DOHH2 (cell line): ENCODE measurements at regions not wholly inside any gene's neighbourhood (a gene's known extent, or its start where the extent isn't known, plus 50 kb on each side); places are given as distances from the start of the nearest gene placed in this dataset.

Source experiments
- H3F3A ChIP-seq: fragments of 200-600 bp; sonication (generic), shearing (Covaris generic); 2 replicates; pipeline ENCODE4 v1.6.0; 2016; ENCODE audit warnings: antibody characterized with exemption, mild to moderate bottlenecking; ENCODE audit not compliant: control insufficient read depth, insufficient read depth
- H3K27ac ChIP-seq: fragments of 200-600 bp; sonication (generic); 2 replicates; pipeline ENCODE4 v1.5.1; 2014; ENCODE audit warnings: low read depth, mild to moderate bottlenecking, low read length, moderate library complexity
- H3K27me3 ChIP-seq: fragments of 200-600 bp; sonication (generic); 2 replicates; pipeline ENCODE4 v1.6.1; 2014; ENCODE audit warnings: mild to moderate bottlenecking, low read length, mixed read lengths; ENCODE audit not compliant: control insufficient read depth
- H3K36me3 ChIP-seq: fragments of 200-600 bp; sonication (generic); 2 replicates; pipeline ENCODE4 v1.6.1; 2014; ENCODE audit warnings: mild to moderate bottlenecking, low read length, moderate library complexity, mixed read lengths; ENCODE audit not compliant: control insufficient read depth
- H3K4me1 ChIP-seq: fragments of 200-600 bp; sonication (generic); 2 replicates; pipeline ENCODE4 v1.6.1; 2014; ENCODE audit warnings: mild to moderate bottlenecking, low read length, mixed read lengths; ENCODE audit not compliant: control insufficient read depth
- H3K4me2 ChIP-seq: fragments of 200-600 bp; sonication (generic); 2 replicates; pipeline ENCODE4 v1.6.0; 2014; ENCODE audit warnings: mild to moderate bottlenecking, low read length, moderate library complexity
- H3K4me3 ChIP-seq: fragments of 200-600 bp; sonication (generic); 2 replicates; pipeline ENCODE4 v1.5.1; 2014; ENCODE audit warnings: mild to moderate bottlenecking, low read length, mixed read lengths
- H3K79me2 ChIP-seq: fragments of 200-600 bp; sonication (generic); 2 replicates; pipeline ENCODE4 v1.6.1; 2014; ENCODE audit warnings: mild to moderate bottlenecking, low read length, mixed read lengths; ENCODE audit not compliant: control insufficient read depth
- H3K9me2 ChIP-seq: fragments of 200-600 bp; sonication (generic); replicated peaks from 2 replicates; pipeline ENCODE4 v1.6.1; 2014; ENCODE audit warnings: mild to moderate bottlenecking, low read length, mixed read lengths; ENCODE audit not compliant: control insufficient read depth
- H3K9me3 ChIP-seq: fragments of 200-600 bp; sonication (generic); 2 replicates; pipeline ENCODE4 v1.6.1; 2014; ENCODE audit warnings: antibody characterized with exemption, low read length, mixed read lengths; ENCODE audit not compliant: control insufficient read depth, insufficient read depth
- H4K20me1 ChIP-seq: fragments of 200-600 bp; sonication (generic); 2 replicates; pipeline ENCODE4 v1.6.0; 2014; ENCODE audit warnings: low read depth, mild to moderate bottlenecking, antibody characterized with exemption, low read length, moderate library complexity; ENCODE audit not compliant: control insufficient read depth, insufficient read depth
- EZH2phosphoT487 ChIP-seq: fragments of 200-600 bp; sonication (generic); IDR thresholded peaks from 2 replicates; pipeline ENCODE4 v1.6.1; 2017; ENCODE audit warnings: borderline replicate concordance, mild to moderate bottlenecking, antibody characterized with exemption, low read length, moderate library complexity, mixed read lengths
- TF ChIP-seq, protein P1 (sequence below): fragments of 200-600 bp; sonication (generic); IDR thresholded peaks from one replicate; pipeline ENCODE4 v1.5.1; 2014; ENCODE audit warnings: antibody characterized with exemption, mild to moderate bottlenecking, low read depth, low read length; ENCODE audit not compliant: poor library complexity, severe bottlenecking

DNA sequence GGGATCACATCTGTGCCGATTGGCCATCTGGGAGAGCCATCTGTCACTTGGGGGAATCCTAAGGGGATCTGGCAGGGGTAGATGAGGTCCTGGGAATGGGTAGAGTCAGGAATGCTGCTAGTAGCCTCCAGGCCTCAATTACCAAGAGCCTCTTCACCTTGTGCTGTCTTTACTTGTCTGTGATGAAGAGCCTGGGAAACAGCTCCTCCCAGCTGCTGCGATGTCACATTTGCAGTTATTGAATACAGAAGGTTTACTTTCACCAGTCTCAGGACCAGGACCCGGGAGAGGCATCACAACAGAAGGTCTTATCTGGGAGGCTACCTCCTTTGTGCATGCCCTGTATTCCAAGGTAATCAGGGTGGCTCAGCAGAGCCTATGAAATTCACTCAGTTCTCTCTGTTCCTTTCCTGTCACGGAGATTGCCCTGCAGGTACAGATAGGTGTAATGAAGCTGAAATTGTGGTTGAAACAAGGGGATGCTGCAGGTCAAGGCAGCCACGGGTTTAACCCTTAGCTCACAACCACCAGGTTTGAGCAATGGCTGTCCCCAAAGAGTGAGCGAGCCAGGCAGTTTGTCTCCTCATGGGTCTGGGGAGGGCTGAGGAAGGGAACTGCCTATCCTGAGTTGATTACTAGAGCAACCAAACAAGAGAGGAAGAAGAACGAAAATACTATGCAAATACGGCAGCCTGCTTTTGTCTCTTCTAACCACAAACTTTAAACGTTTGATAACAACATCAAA lies 298.9 kb upstream of the RORA start:
- Histone ChIP-seq H3K4me3 (peak overlapping the region; percentile 44), H3K27me3 (peaks cover 3% of the 10 kb centered on the region; the same call in 1 of the 2 replicates), H3K4me1 (peaks cover 30% of the 10 kb centered on the region), H3K27ac (no peak overlapping the region), H3K79me2 (no peaks in the 10 kb centered on the region), H3K36me3 (no peaks in the 10 kb centered on the region), H3F3A (no peaks in the 10 kb centered on the region), H3K9me3 (no peaks in the 10 kb centered on the region), H3K4me2 (peak overlapping the region; percentile 61), H3K9me2 (no peaks in the 10 kb centered on the region), H4K20me1 (no peaks in the 10 kb centered on the region)
- no peak for TF ChIP-seq EZH2phosphoT487

DNA sequence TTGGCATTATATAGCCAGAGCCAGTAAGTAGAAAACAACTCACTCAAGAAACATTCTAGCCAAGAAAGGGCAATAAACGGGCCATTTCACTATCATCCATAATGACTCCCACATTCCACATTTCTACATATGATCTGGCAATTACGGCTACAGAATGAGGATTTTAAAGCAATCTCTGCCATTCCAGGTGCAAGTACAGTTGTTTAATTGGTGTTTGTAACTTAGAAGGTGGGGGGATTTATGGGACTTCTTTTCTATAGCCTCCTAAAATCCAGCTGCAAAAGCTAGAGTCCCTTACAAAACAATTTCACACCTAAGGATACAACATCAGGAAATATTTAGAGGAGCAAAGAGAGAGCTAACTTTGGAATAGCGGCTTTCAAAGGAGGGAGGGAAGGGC lies 295.4 kb upstream of the RORA start:
- Histone ChIP-seq H3K9me2 (no peaks in the 10 kb centered on the region), H3K79me2 (no peaks in the 10 kb centered on the region), H3K9me3 (no peaks in the 10 kb centered on the region), H3K27me3 (peaks cover 3% of the 10 kb centered on the region; the same call in 1 of the 2 replicates), H4K20me1 (no peaks in the 10 kb centered on the region), H3K4me2 (peak overlapping the region; percentile 37; the same call in 1 of the 2 replicates), H3K4me3 (no peak overlapping the region), H3F3A (no peaks in the 10 kb centered on the region), H3K27ac (no peak overlapping the region), H3K4me1 (peaks cover 23% of the 10 kb centered on the region), H3K36me3 (no peaks in the 10 kb centered on the region)
- TF ChIP-seq EZH2phosphoT487, result no peak

DNA sequence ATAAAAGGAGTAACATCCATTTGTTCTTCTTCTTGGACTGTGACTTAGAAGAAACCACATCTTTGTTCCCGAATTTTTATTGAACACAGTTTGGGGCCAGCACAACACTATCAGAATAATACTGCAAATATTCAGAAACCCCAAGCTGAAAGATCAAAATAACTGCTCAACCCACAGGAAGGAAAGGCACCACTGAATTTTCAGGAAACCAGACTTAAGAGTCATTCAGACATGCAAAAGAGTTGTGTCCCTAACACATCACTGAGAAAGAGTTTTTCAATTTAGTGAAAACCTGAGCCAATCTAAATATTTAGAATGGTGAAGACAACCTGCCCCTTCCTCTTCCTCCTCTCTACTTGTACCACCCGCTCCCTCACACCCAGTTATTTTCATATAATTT lies 295.0 kb upstream of the RORA start:
- H3K4me2 ChIP-seq, result peak overlapping the region; percentile 37; the same call in 1 of the 2 replicates
- H3K27ac ChIP-seq, result no peak overlapping the region
- H4K20me1 ChIP-seq, result no peaks in the 10 kb centered on the region
- TF ChIP-seq, protein P1, sequence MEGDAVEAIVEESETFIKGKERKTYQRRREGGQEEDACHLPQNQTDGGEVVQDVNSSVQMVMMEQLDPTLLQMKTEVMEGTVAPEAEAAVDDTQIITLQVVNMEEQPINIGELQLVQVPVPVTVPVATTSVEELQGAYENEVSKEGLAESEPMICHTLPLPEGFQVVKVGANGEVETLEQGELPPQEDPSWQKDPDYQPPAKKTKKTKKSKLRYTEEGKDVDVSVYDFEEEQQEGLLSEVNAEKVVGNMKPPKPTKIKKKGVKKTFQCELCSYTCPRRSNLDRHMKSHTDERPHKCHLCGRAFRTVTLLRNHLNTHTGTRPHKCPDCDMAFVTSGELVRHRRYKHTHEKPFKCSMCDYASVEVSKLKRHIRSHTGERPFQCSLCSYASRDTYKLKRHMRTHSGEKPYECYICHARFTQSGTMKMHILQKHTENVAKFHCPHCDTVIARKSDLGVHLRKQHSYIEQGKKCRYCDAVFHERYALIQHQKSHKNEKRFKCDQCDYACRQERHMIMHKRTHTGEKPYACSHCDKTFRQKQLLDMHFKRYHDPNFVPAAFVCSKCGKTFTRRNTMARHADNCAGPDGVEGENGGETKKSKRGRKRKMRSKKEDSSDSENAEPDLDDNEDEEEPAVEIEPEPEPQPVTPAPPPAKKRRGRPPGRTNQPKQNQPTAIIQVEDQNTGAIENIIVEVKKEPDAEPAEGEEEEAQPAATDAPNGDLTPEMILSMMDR, result no peak
- TF ChIP-seq EZH2phosphoT487, result no peak
- H3F3A ChIP-seq, result no peaks in the 10 kb centered on the region
- no peak overlapping the region for H3K4me3 ChIP-seq
- peaks cover 3% of the 10 kb centered on the region; the same call in 1 of the 2 replicates for H3K27me3 ChIP-seq
- H3K4me1 ChIP-seq, result peaks cover 23% of the 10 kb centered on the region
- H3K9me2 ChIP-seq, result no peaks in the 10 kb centered on the region
- no peaks in the 10 kb centered on the region for H3K79me2 ChIP-seq
- no peaks in the 10 kb centered on the region for H3K36me3 ChIP-seq
- H3K9me3 ChIP-seq, result no peaks in the 10 kb centered on the region

DNA sequence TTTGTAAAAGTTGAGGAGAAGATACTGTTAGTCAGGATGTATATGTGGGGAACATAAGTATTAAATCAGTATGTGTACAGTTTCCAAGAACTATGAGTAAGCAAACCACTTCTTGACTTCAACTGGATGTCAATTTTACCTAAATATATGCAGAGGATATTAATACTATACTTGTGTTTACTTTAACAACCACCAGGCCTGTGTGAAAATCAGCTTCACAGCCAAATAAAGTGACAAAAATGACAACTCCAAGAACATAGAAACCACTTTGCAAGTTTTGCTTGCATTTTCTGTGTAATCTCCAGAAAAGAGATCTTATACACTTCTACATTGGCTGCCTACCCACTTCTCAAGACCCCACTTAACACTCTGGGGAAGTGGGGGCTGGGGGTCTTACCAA lies 293.3 kb upstream of the RORA start:
- TF ChIP-seq EZH2phosphoT487, result no peak
- TF ChIP-seq, protein P1, result no peak
- Histone ChIP-seq H3K36me3 (no peaks in the 10 kb centered on the region), H3K9me3 (no peaks in the 10 kb centered on the region), H3K4me2 (no peak overlapping the region), H3F3A (no peaks in the 10 kb centered on the region), H4K20me1 (no peaks in the 10 kb centered on the region), H3K79me2 (no peaks in the 10 kb centered on the region), H3K4me3 (no peak overlapping the region), H3K27me3 (peaks cover 3% of the 10 kb centered on the region; the same call in 1 of the 2 replicates), H3K4me1 (peaks cover 8% of the 10 kb centered on the region), H3K27ac (no peak overlapping the region), H3K9me2 (no peaks in the 10 kb centered on the region)
